ENCODE measurements at regions not wholly inside any gene's neighbourhood (a gene's known extent, or its start where the extent isn't known, plus 50 kb on each side); places are given as distances from the start of the nearest gene placed in this dataset.
A peak's percentile ranks its signal among the peaks of the same experiment; 100 is the strongest.

GRCh38 chr2:58879834-58880233 is 638.7 kb upstream of the FANCL start:
- no peak for DNase-seq

- no peak for DNase-seq
Observed at GRCh38 chr2:58878778-58879177, 637.7 kb upstream of the FANCL start.

GRCh38 chr2:58876126-58876525 is 635.0 kb upstream of the FANCL start:
- no peak for DNase-seq

- DNase-seq, result no peak
Observed at GRCh38 chr2:58875436-58875835, 634.3 kb upstream of the FANCL start.

GRCh38 chr2:58871469-58872142 is 630.5 kb upstream of the FANCL start:
- DNase-seq, result no peak

- no peak for DNase-seq
Observed at GRCh38 chr2:58870704-58871103, 629.6 kb upstream of the FANCL start.

- DNase-seq, result no peak
Observed at GRCh38 chr2:58866946-58867345, 625.8 kb upstream of the FANCL start.

- DNase-seq, result no peak
Observed at GRCh38 chr2:58866527-58866926, 625.4 kb upstream of the FANCL start.

- no peak for DNase-seq
Observed at GRCh38 chr2:58866040-58866439, 624.9 kb upstream of the FANCL start.

GRCh38 chr2:58865436-58865835 is 624.3 kb upstream of the FANCL start:
- DNase-seq, result no peak

- DNase-seq, result no peak
Observed at GRCh38 chr2:58862244-58862643, 621.1 kb upstream of the FANCL start.

GRCh38 chr2:58860586-58860985 is 619.5 kb upstream of the FANCL start:
- no peak for DNase-seq

GRCh38 chr2:58856100-58856499 is 615.0 kb upstream of the FANCL start:
- DNase-seq, result no peak

GRCh38 chr2:58853420-58853819 is 612.3 kb upstream of the FANCL start:
- DNase-seq, result peak; percentile 7

GRCh38 chr2:58852905-58853304 is 611.8 kb upstream of the FANCL start:
- DNase-seq, result no peak

- no peak for DNase-seq
Observed at GRCh38 chr2:58852243-58852642, 611.1 kb upstream of the FANCL start.

GRCh38 chr2:58851598-58851997 is 610.5 kb upstream of the FANCL start:
- no peak for DNase-seq

- no peak for DNase-seq
Observed at GRCh38 chr2:58845011-58845410, 603.9 kb upstream of the FANCL start.

GRCh38 chr2:58842501-58843155 is 601.5 kb upstream of the FANCL start:
- no peak for DNase-seq

GRCh38 chr2:58834404-58834803 is 593.3 kb upstream of the FANCL start:
- peak; percentile 47 for DNase-seq

GRCh38 chr2:58826795-58827194 is 585.7 kb upstream of the FANCL start:
- no peak for DNase-seq

GRCh38 chr2:58812771-58813344 is 571.7 kb upstream of the FANCL start:
- peak; percentile 3 for DNase-seq

GRCh38 chr2:58805126-58805525 is 564.0 kb upstream of the FANCL start:
- no peak for DNase-seq

GRCh38 chr2:58803192-58803591 is 562.1 kb upstream of the FANCL start:
- no peak for DNase-seq

All from fibroblast of skin of back (primary cell).